Left lobe of liver (tissue), 2 donors: ENCODE measurements at regions not wholly inside any gene's neighbourhood (a gene's known extent, or its start where the extent isn't known, plus 50 kb on each side); places are given as distances from the start of the nearest gene placed in this dataset.
"Not testable (repeated sequence)": the region's sequence is repeated elsewhere in the genome, so short reads cannot be mapped to it uniquely, and the experiment has no call there.

ENCODE experiments used
- ATAC-seq: fragments of 200-7000 bp; cut with Tn5 transposase; one replicate; pipeline ENCODE4 v1.9.1; 2020; ENCODE audit warnings: mild to moderate bottlenecking, moderate library complexity
- DNase-seq: peaks from one replicate; pipeline ENCODE4 v3.0.0-alpha.2; 2020; ENCODE audit warnings: low spot score
- donor health status: DM: no; HTN: no; CAD: no; lungs with moderate emphysema.
- donor health status: DM: no; HTN: yes; CAD: no.

GRCh38 chr13:65830411-65831205 lies 1399.5 kb downstream of the PCDH9 start:
- ATAC-seq (no peak), DNase-seq (no peak)

GRCh38 chr13:65829241-65830008 lies 1400.7 kb downstream of the PCDH9 start:
- DNase-seq (no peak), ATAC-seq (no peak)

- DNase-seq (no peak), ATAC-seq (no peak)
Measured at GRCh38 chr13:65826657-65827056, 1403.5 kb downstream of the PCDH9 start.

- ATAC-seq (no peak), DNase-seq (no peak)
Measured at GRCh38 chr13:65825039-65825438, 1405.1 kb downstream of the PCDH9 start.

- DNase-seq, result no peak
- no peak for ATAC-seq
Measured at GRCh38 chr13:65808061-65808460, 1422.1 kb downstream of the PCDH9 start.

- ATAC-seq (no peak), DNase-seq (no peak)
Measured at GRCh38 chr13:65803530-65804392, 1426.4 kb downstream of the PCDH9 start.

GRCh38 chr13:65789815-65790214 lies 1440.3 kb downstream of the PCDH9 start:
- DNase-seq, result no peak
- ATAC-seq, result no peak

GRCh38 chr13:65787082-65787481 lies 1443.1 kb downstream of the PCDH9 start:
- ATAC-seq (no peak), DNase-seq (no peak)

GRCh38 chr13:65784088-65784816 lies 1445.9 kb downstream of the PCDH9 start:
- ATAC-seq, result no peak
- DNase-seq, result no peak

- ATAC-seq, result no peak
- DNase-seq, result no peak
Measured at GRCh38 chr13:65783383-65783782, 1446.8 kb downstream of the PCDH9 start.

- not testable (repeated sequence) for DNase-seq, ATAC-seq
Measured at GRCh38 chr13:65771704-65772313, 1458.3 kb downstream of the PCDH9 start.

GRCh38 chr13:65768545-65768944 lies 1461.6 kb downstream of the PCDH9 start:
- no peak for ATAC-seq
- DNase-seq, result no peak

- ATAC-seq (no peak), DNase-seq (no peak)
Measured at GRCh38 chr13:65763811-65764210, 1466.3 kb downstream of the PCDH9 start.

GRCh38 chr13:65762012-65762411 lies 1468.1 kb downstream of the PCDH9 start:
- DNase-seq (no peak), ATAC-seq (no peak)

GRCh38 chr13:65756071-65756671 lies 1474.0 kb downstream of the PCDH9 start:
- ATAC-seq, result no peak

GRCh38 chr13:65748227-65748626 lies 1481.9 kb downstream of the PCDH9 start:
- DNase-seq, result no peak
- ATAC-seq, result no peak

More at GRCh38 chr13:65756071-65756671, 1474.0 kb downstream of the PCDH9 start:
- DNase-seq, result no peak

- ATAC-seq, result no peak
Measured at GRCh38 chr13:65746406-65746921, 1483.7 kb downstream of the PCDH9 start.

GRCh38 chr13:65744836-65745235 lies 1485.3 kb downstream of the PCDH9 start:
- ATAC-seq, result no peak
- DNase-seq, result no peak

More at GRCh38 chr13:65746406-65746921, 1483.7 kb downstream of the PCDH9 start:
- DNase-seq, result no peak

- ATAC-seq (no peak), DNase-seq (no peak)
Measured at GRCh38 chr13:65733110-65733509, 1497.0 kb downstream of the PCDH9 start.
